ENCODE measurements at regions not wholly inside any gene's neighbourhood (a gene's known extent, or its start where the extent isn't known, plus 50 kb on each side); places are given as distances from the start of the nearest gene placed in this dataset.
"Not testable (repeated sequence)": the region's sequence is repeated elsewhere in the genome, so short reads cannot be mapped to it uniquely, and the experiment has no call there.

GRCh38 chr10:78096486-78096885 is 62.8 kb downstream of the RPS24 start:
- not testable (repeated sequence) for DNase-seq (ENCODE audit: low read depth)

DNA sequence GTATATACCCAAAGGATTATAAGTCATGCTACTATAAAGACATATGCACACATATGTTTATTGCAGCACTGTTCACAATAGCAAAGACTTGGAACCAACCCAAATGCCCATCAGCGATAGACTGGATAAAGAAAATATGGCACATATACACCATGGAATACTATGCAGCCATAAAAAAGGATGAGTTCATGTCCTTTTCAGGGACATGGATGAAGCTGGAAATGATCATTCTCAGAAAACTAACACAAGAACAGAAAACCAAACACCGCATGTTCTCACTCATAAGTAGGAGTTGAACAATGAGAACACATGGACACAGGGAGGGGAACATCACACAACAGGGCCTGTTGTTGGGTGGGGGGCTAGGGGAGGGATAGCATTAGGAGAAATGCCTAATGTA is 68.9 kb downstream of the RPS24 start:
- not testable (repeated sequence) for DNase-seq (ENCODE audit: low read depth)

DNA sequence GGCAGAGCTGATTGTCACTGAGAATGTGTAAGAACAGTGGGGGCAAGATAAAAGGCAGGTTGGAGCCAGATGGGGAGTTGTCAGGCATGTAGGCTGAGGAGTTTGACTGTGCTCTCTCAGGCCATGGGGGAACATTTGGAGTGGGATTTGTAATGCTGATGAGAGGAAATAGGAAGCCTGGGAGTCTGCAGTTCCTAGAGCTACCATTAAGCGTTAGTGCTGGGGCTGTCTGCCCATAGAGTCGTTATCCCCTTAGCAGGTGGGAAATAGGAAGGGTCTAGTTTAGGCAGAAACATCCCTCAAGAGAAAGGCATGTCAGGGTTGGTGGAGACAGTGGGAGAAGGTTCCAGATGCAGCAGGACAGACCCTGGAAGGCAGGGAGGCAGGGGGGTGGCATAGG is 75.5 kb downstream of the RPS24 start:
- DNase-seq (ENCODE audit: low read depth) = no peak

- no peak for DNase-seq (ENCODE audit: low read depth)
Observed at GRCh38 chr10:78115135-78115853, 81.6 kb downstream of the RPS24 start.

GRCh38 chr10:78116361-78116760 is 82.7 kb downstream of the RPS24 start:
- no peak for DNase-seq (ENCODE audit: low read depth)

DNA sequence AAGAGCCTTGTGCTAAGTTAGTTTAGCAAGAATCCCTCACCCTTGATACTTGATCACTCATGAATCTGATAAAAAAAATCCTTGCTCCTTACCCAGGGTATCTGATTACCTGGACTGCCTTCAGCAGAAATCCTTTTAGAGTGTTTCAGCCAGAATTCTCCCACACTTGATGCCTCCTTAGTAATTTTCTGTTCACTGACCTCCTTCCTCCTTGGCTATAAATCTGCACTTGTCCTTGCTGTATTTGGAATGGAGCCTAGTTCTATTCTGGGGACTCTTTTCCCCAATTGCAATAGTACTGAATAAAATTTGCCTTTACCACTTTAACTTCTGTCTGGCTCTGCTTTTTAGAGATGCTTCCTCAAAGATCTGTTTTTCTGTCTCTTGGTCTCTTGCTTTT is 84.9 kb downstream of the RPS24 start:
- DNase-seq (ENCODE audit: low read depth) = no peak

DNA sequence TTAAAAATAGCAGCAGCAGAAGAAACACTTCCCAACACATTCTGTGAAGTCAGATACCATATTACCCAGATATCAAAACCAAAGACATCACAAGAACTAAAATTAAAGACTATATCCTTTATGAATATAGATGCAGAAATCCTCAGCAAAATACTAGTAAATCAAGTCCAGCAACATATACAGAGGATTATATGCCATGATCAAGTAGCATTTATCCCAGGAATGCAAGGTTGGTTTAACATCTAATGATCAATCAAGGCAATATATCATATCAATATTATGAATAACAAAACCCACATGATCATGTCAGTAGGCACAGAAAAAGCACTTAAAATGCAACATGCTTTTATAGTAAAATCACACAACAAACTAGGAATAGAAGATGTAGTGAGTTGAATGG is 88.1 kb downstream of the RPS24 start:
- DNase-seq (ENCODE audit: low read depth) = no peak

DNA sequence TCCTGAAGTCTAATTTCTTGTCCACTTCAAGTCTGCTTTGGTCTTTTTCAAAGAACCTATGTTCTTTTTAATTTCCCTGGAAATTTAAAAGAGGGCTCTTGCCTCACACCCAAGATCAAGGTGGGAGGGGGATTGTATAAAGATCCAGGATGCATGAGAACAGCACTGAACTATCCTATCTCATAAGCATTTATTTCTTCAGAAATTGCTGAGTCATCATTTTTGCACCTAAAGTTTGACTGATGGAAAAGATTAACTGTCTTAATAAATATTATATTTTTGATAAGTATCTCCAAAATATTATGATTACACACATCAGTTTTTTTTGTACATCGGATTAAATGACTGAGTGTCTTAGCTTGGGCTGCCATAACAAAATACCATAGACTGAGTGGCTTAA is 90.5 kb downstream of the RPS24 start:
- no peak for DNase-seq (ENCODE audit: low read depth)

DNA sequence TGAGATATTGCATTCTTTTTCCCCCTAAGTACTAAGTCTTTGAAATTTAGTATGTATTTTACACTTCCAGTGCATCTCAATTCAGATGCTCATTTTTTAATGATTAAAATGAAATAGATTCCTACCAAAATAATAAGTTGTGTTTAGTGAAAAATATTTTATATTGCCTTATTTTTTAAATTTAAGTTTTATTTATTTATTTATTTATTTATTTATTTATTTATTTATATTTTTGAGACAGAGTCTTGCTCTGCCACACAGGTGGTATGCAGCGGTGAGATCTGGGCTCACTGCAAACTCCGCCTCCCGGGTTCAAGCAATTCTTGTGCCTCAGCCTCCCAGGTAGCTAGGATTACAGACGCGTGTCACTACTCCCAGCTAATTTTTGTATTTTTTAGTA is 95.5 kb downstream of the RPS24 start:
- DNase-seq (ENCODE audit: low read depth) = no peak

DNA sequence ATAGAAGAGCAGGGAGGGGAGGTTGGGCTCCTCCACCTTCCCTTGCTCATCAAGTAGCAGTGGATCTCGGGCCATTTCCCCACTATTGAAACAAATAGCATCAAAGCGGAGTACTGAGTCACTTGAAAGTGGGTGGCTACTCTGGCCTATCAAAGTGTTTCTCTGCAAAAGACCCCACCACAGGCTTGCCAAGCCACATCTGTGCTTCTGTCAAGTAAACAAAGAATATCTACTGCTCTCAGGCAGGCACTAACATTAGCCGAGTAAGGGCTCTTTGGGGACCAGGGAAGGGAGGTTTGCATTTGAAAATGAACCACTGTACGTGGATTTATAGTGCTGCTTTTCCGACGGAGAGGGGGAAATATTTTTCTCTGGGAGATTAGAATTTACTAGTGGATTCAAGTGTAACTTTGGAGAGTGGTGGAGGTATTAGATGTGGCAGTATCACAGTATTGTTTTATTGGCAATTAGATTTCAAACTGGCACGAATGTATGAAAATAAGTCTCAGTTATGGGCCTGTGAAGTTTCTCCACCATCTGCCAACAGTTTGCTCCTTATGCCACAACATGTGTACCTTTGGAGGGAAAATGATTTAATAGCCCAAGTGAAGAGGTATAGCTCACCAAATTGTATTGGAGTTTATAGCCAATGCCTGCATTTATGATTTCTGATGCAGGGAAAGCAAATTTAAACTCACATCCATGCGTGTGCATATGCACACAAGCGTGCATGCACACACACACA is 97.5 kb downstream of the RPS24 start:
- DNase-seq (ENCODE audit: low read depth) = no peak

GRCh38 chr10:78134773-78135306 is 101.2 kb downstream of the RPS24 start:
- DNase-seq (ENCODE audit: low read depth) = peak; percentile 38

DNA sequence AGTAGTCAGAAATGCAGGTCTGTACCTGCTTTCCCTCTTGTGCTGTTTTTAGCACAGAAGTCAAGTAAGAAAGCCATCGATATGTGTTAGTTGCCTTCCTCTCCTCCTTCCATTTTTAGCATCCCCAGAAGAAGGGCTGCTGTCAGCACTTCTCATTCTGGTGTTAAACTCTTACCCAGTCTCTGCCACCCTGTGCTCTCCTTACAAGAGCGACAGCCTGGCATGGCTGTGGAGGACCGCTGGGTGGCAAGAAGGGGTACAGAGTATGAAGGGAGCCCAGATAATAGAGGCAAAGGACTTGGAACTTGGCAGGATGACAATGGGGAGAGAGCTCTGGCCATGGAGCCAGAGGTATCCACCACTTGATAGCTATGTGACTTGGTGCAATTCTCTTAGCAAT is 103.5 kb downstream of the RPS24 start:
- DNase-seq (ENCODE audit: low read depth) = no peak

DNA sequence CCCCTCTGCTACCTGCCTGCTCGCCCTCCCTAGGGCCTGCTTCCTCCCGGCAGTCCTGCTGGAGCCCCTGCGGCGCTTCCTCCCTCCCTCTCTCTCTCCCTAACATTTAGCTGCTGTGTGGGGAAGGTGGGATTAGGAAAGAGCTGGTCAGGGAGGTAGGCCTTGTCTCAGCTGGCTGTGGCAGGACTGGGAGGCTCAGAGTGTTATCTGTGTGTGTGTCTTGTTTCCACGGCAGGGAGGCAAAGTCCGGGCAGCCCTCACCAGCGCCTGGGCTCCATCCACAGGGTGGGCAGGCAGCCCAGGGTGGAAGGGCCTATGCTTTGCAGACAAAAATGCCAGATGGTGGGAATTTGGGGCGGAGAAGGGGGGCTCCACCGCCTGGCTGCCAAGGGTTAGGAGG is 105.7 kb downstream of the RPS24 start:
- DNase-seq (ENCODE audit: low read depth) = no peak

DNA sequence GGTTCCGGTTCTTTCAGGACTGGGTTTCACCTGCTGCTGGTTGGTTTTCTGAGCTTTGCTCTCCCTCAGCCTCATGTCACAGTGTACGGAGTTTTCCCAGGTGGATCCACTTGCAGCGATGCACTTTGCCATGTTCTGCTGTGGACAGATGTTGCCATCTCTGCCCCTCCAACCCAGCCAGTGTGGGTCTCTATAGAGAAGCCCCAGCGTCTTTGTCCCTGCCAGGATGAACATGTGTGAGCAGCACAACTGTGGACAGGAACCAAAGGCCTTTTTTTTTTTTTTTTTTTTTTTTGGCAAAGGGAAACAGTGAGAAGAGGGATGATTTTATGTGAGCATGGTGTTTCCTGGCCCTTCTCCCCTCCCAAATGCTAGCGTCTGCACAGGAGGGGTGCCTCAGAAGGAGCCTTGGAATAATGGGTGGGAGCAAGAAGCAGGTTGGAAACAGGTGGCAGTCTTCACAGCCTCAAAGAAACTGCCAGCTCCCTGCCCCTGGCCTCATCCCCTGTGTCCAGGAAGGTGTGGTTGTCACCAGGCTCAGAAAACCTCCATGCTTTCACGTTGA is 106.5 kb downstream of the RPS24 start:
- no peak for DNase-seq (ENCODE audit: low read depth)

- DNase-seq (ENCODE audit: low read depth) = no peak
Observed at GRCh38 chr10:78143576-78143975, 109.9 kb downstream of the RPS24 start.

DNA sequence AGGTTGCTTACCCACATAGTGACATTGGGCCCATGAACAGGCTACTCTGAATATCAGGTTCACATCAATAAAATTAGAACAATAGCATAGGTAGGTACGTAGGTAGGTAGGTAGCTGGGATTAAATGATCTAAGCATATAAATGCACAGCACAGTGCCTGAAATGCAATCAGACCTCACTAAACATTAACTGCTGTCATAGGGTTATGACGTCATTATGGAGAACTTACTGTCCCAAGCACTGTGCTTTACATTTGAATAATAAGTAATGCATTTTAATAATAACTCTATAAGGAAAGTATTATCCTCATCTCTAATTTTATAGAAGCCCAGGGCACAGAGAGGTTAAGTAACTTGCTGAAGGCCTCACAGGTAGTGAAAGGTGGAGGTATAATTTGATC is 112.5 kb downstream of the RPS24 start:
- no peak for DNase-seq (ENCODE audit: low read depth)

- DNase-seq (ENCODE audit: low read depth) = no peak
Observed at GRCh38 chr10:78147202-78147601, 113.5 kb downstream of the RPS24 start.

DNA sequence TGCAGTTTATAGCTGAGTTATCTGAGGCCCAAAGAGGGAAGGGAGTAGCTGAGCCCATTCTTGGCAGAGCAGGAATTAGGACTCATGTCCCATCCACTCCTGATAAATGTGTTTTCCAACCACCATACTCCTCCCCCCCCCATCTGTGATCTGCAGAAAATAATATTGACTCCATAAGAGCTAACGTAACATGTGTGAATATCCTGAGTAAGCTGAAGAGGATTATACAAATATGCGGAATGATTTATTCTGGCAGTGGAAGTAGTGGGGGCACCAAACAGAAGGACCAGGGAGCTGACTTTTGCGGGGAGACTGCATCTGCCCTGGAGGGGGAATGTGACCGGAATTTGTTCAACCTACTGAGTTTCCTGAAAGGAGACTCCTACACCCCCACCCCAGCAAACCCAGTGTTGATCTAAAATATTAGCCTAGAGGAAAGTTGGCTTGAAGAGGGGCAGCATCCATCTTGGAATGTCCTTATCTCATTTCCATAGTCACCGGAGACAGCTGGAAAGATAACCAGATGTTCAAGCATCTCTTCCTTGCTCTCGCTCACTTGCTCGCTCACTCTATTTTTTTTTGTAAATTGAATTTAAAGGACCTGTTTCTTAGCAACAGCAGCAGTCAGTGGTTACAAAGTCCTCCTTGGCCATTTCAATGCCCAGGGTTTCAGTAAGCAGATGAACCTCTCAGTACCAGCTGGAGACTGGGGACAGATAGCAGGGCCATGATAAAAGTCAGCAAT is 114.7 kb downstream of the RPS24 start:
- DNase-seq (ENCODE audit: low read depth) = no peak

GRCh38 chr10:78148961-78149612 is 115.4 kb downstream of the RPS24 start:
- DNase-seq (ENCODE audit: low read depth) = peak; percentile 4

DNA sequence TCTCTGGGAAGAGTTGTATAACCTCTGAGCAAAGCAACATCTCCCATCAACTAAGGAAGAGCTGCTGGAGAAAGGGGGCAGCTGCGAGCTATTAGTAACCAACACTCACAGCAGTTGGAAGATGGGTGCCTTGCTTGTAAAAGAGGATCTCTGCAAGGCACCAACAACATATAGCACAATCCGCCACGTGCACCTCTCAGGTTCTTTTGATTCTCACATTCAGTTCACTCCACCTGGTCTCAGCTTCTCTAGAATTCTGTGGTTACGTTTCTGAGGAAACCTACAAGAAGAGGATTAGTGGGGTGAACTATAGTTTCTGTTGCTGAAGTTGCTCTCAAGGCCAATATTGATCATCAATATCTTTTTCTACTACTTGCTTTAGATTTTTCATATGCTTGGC is 117.1 kb downstream of the RPS24 start:
- DNase-seq (ENCODE audit: low read depth) = no peak

DNA sequence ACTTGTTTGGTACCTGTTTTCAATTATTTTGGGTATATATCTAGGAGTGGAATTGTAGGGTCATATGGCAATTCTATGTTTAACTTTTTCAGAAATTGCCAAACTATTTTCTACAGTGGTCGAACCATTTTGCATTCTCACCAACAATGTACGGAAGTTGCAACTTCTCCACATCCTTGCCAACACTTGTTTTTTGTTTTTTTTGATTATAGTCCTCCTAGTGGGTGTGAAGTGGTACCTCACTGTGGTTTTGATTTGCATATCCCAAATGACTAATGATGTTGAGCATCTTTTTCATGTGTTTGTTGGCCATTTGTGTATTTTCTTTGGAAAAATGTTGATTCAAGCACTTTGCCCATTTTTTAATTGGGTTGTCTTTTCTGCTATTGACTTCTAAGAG is 122.1 kb downstream of the RPS24 start:
- no peak for DNase-seq (ENCODE audit: low read depth)

- no peak for DNase-seq (ENCODE audit: low read depth)
Observed at GRCh38 chr10:78160591-78160990, 126.9 kb downstream of the RPS24 start.
